HEK293 (cell line): ENCODE measurements at regions not wholly inside any gene's neighbourhood (a gene's known extent, or its start where the extent isn't known, plus 50 kb on each side); places are given as distances from the start of the nearest gene placed in this dataset.

Source experiments
- CTCF ChIA-PET: fragments of 350-600 bp; formaldehyde crosslinking; extraction: SDS; loops from one replicate; lab custom pipeline; 2021; ENCODE audit warnings: antibody characterized with exemption; lab: Yijun Ruan, JAX
- POLR2A ChIA-PET: fragments of 300-600 bp; formaldehyde crosslinking; extraction: SDS; loops from one replicate; lab custom pipeline; 2020; ENCODE audit warnings: antibody characterized with exemption, inconsistent platforms; lab: Yijun Ruan, JAX
- H3K27ac ChIP-seq: fragments of 200-500 bp; sonication (Bioruptor generic); 2 replicates; pipeline ENCODE4 v1.5.1; 2014; ENCODE audit warnings: low read depth, low read length, control low read depth, inconsistent platforms; ENCODE audit errors: extremely low read depth
- H3K36me3 ChIP-seq, 2 experiments: fragments of 200-500 bp in 1 of 2; sonication (Bioruptor generic) in 1 of 2; 1 replicate in 1 of 2; 2 replicates in 1 of 2; pipeline ENCODE4 v1.5.1; 2014 to 2017; ENCODE audit warnings: inconsistent platforms in 2 of 2, low read length in 2 of 2; ENCODE audit not compliant: control insufficient read depth in 2 of 2, insufficient read depth in 1 of 2
- H3K4me1 ChIP-seq: fragments of 200-500 bp; sonication (Bioruptor generic); 2 replicates; pipeline ENCODE4 v1.5.1; 2014; ENCODE audit warnings: mild to moderate bottlenecking, low read length, inconsistent platforms; ENCODE audit not compliant: control insufficient read depth, insufficient read depth
- H3K4me3 ChIP-seq: 2 replicates; pipeline ENCODE4 v1.5.1; 2011; ENCODE audit warnings: low read depth, mild to moderate bottlenecking, control low read depth, low read length, moderate library complexity
- H3K9me3 ChIP-seq: fragments of 200-500 bp; sonication (Bioruptor generic); 2 replicates; pipeline ENCODE4 v1.5.1; 2014; ENCODE audit warnings: low read depth, low read length, inconsistent platforms; ENCODE audit not compliant: control insufficient read depth, insufficient read depth
- AEBP2 ChIP-seq: fragments of 450-650 bp; formaldehyde crosslinking; IDR thresholded peaks from 2 replicates; pipeline ENCODE4 v1.5.1; 2016; ENCODE audit warnings: missing biosample characterization, missing genetic modification characterization, borderline replicate concordance
- BCL11A ChIP-seq: fragments of 450-650 bp; formaldehyde crosslinking; IDR thresholded peaks from 2 replicates; pipeline ENCODE4 v1.5.1; 2016; ENCODE audit warnings: low read depth, missing biosample characterization, missing genetic modification characterization
- GLI2 ChIP-seq: fragments of 450-650 bp; formaldehyde crosslinking; IDR thresholded peaks from 2 replicates; pipeline ENCODE4; 2017; ENCODE audit warnings: missing biosample characterization, missing genetic modification characterization, low read depth, borderline replicate concordance
- GLI4 ChIP-seq: fragments of 450-650 bp; formaldehyde crosslinking; IDR thresholded peaks from 2 replicates; pipeline ENCODE4 v1.5.1; 2016; ENCODE audit warnings: missing biosample characterization, missing genetic modification characterization
- KLF8 ChIP-seq: fragments of 450-650 bp; formaldehyde crosslinking; IDR thresholded peaks from 2 replicates; pipeline ENCODE4 v1.5.1; 2016; ENCODE audit warnings: missing biosample characterization, missing genetic modification characterization
- MYNN ChIP-seq: fragments of 450-650 bp; formaldehyde crosslinking; IDR thresholded peaks from 2 replicates; pipeline ENCODE4 v1.5.1; 2016; ENCODE audit warnings: missing biosample characterization, missing genetic modification characterization, borderline replicate concordance
- YY2 ChIP-seq: fragments of 450-650 bp; formaldehyde crosslinking; IDR thresholded peaks from 2 replicates; pipeline ENCODE4 v1.5.1; 2016; ENCODE audit warnings: missing biosample characterization, missing genetic modification characterization
- ZBTB1 ChIP-seq: fragments of 450-650 bp; formaldehyde crosslinking; IDR thresholded peaks from 2 replicates; pipeline ENCODE4 v1.5.1; 2016; ENCODE audit warnings: missing biosample characterization, missing genetic modification characterization
- ZBTB7A ChIP-seq: fragments of 450-650 bp; formaldehyde crosslinking; IDR thresholded peaks from 2 replicates; pipeline ENCODE4 v1.5.1; 2016; ENCODE audit warnings: low read depth, missing biosample characterization, missing genetic modification characterization
- ZFP3 ChIP-seq: fragments of 450-650 bp; formaldehyde crosslinking; IDR thresholded peaks from 2 replicates; pipeline ENCODE4 v1.5.1; 2016; ENCODE audit warnings: low read depth, missing biosample characterization, missing genetic modification characterization
- ZFP37 ChIP-seq: fragments of 450-650 bp; formaldehyde crosslinking; IDR thresholded peaks from 2 replicates; pipeline ENCODE4 v1.5.1; 2016; ENCODE audit warnings: missing biosample characterization, missing genetic modification characterization
- ZNF155 ChIP-seq: fragments of 450-650 bp; formaldehyde crosslinking; IDR thresholded peaks from 2 replicates; pipeline ENCODE4 v1.5.1; 2016; ENCODE audit warnings: missing biosample characterization, missing genetic modification characterization
- ZNF157 ChIP-seq: fragments of 450-650 bp; formaldehyde crosslinking; IDR thresholded peaks from 2 replicates; pipeline ENCODE4 v1.5.1; 2016; ENCODE audit warnings: missing biosample characterization, missing genetic modification characterization
- ZNF202 ChIP-seq: fragments of 450-650 bp; formaldehyde crosslinking; IDR thresholded peaks from 2 replicates; pipeline ENCODE4 v1.5.1; 2016; ENCODE audit warnings: missing biosample characterization, missing genetic modification characterization, borderline replicate concordance
- ZNF211 ChIP-seq: fragments of 450-650 bp; formaldehyde crosslinking; IDR thresholded peaks from 2 replicates; pipeline ENCODE4 v1.5.1; 2016; ENCODE audit warnings: low read depth, missing biosample characterization, missing genetic modification characterization
- ZNF248 ChIP-seq: fragments of 450-650 bp; formaldehyde crosslinking; IDR thresholded peaks from 2 replicates; pipeline ENCODE4 v1.5.1; 2017; ENCODE audit warnings: missing biosample characterization, missing genetic modification characterization
- ZNF335 ChIP-seq: fragments of 450-650 bp; formaldehyde crosslinking; conservative IDR thresholded peaks from 2 replicates; pipeline ENCODE4 v1.5.1; 2016; ENCODE audit warnings: missing biosample characterization, missing genetic modification characterization
- ZNF354C ChIP-seq: fragments of 450-650 bp; formaldehyde crosslinking; IDR thresholded peaks from 2 replicates; pipeline ENCODE4 v1.5.1; 2016; ENCODE audit warnings: missing biosample characterization, missing genetic modification characterization, low read depth, borderline replicate concordance
- ZNF37A ChIP-seq: fragments of 450-650 bp; IDR thresholded peaks from 2 replicates; pipeline ENCODE4 v1.5.1; 2018; ENCODE audit warnings: missing biosample characterization, missing genetic modification characterization
- ZNF394 ChIP-seq: fragments of 450-650 bp; formaldehyde crosslinking; IDR thresholded peaks from 2 replicates; pipeline ENCODE4 v1.5.1; 2016; ENCODE audit warnings: missing biosample characterization, missing genetic modification characterization, mild to moderate bottlenecking, moderate library complexity, borderline replicate concordance
- ZNF398 ChIP-seq: fragments of 450-650 bp; formaldehyde crosslinking; IDR thresholded peaks from 2 replicates; pipeline ENCODE4 v1.5.1; 2017; ENCODE audit warnings: missing biosample characterization, missing genetic modification characterization
- ZNF529 ChIP-seq: fragments of 450-650 bp; formaldehyde crosslinking; IDR thresholded peaks from 2 replicates; pipeline ENCODE4 v1.5.1; 2017; ENCODE audit warnings: missing genetic modification characterization, missing biosample characterization; ENCODE audit not compliant: insufficient replicate concordance
- ZNF596 ChIP-seq: fragments of 450-650 bp; IDR thresholded peaks from 2 replicates; pipeline ENCODE4 v1.5.0; 2018; ENCODE audit warnings: missing biosample characterization, mild to moderate bottlenecking, missing genetic modification characterization, moderate library complexity
- ZSCAN18 ChIP-seq: fragments of 450-650 bp; formaldehyde crosslinking; IDR thresholded peaks from 2 replicates; pipeline ENCODE4 v1.5.1; 2016; ENCODE audit warnings: missing biosample characterization, missing genetic modification characterization

- POLR2A ChIA-PET: no interaction called here
- no peak overlapping the region for H3K27ac ChIP-seq
- no peak overlapping the region for H3K4me3 ChIP-seq
- TF ChIP-seq ZNF157 (tag by site-specific recombination): no peak
- TF ChIP-seq GLI2: no peak
- TF ChIP-seq ZNF37A (tag by site-specific recombination): no peak
- no peak for TF ChIP-seq ZNF529
- no peak for TF ChIP-seq ZNF398
- TF ChIP-seq ZNF202 (tag by site-specific recombination): no peak
- TF ChIP-seq GLI4 (tag by site-specific recombination): no peak
- TF ChIP-seq ZBTB7A (tag by site-specific recombination): no peak
- TF ChIP-seq ZBTB1 (tag by site-specific recombination): no peak
- TF ChIP-seq ZNF248: no peak
- TF ChIP-seq ZNF394 (tag by site-specific recombination): no peak
- no peak for TF ChIP-seq MYNN (tag by site-specific recombination)
- TF ChIP-seq KLF8 (tag by site-specific recombination): no peak
- TF ChIP-seq ZSCAN18 (tag by site-specific recombination): no peak
- no peak for TF ChIP-seq ZFP37 (tag by site-specific recombination)
- no peak for TF ChIP-seq YY2 (tag by site-specific recombination)
- H3K36me3 ChIP-seq: no peaks in the 10 kb centered on the region
- no peaks in the 10 kb centered on the region for H3K4me1 ChIP-seq
- no peaks in the 10 kb centered on the region for H3K9me3 ChIP-seq
- CTCF ChIA-PET: interaction anchor here (0.6 kb wide), 1 partner anchor 94 kb away, joined by 3 read pairs; no protein-coding TSS in a partner anchor
Observed at GRCh38 chr11:13578514-13579140, 82.8 kb upstream of the PTH start.

GRCh38 chr11:13577881-13578280 is 82.1 kb upstream of the PTH start:
- Histone ChIP-seq H3K27ac (no peak overlapping the region), H3K9me3 (no peaks in the 10 kb centered on the region), H3K36me3 (no peaks in the 10 kb centered on the region), H3K4me3 (no peak overlapping the region), H3K4me1 (no peaks in the 10 kb centered on the region)
- ChIA-PET POLR2A (no interaction called here), CTCF (no interaction called here)
- TF ChIP-seq ZNF354C (tag by site-specific recombination) (no peak), ZNF596 (tag by site-specific recombination) (no peak), ZBTB1 (tag by site-specific recombination) (no peak), ZNF335 (tag by site-specific recombination) (no peak), ZNF155 (tag by site-specific recombination) (no peak), AEBP2 (tag by site-specific recombination) (no peak), BCL11A (tag by site-specific recombination) (no peak), ZFP3 (tag by site-specific recombination) (no peak), ZNF211 (no peak)
- TF ChIP-seq, all 188 proteins: peak for 0
